ENCODE measurements at regions not wholly inside any gene's neighbourhood (a gene's known extent, or its start where the extent isn't known, plus 50 kb on each side); places are given as distances from the start of the nearest gene placed in this dataset.

DNA sequence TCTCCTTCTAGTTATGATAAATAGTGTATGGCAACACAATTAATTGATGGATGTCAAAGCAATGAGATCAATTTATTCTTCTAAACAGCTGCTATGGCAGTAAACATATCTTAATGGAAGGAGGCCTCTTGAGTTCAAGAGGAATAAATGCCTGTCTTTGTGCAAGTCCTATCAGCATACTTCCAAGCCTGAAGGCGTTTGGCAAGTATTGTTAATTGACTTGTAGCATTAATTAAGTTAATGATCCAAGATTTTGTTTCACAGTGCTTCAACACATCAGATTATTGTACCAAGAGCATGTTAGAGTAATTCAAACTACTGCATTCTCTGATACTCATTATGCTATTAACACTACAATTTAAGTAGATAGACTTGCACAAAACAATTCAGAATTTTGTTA is 144.8 kb downstream of the FAT4 start:
- H3K27ac ChIP-seq (ENCODE audit: low read depth, low read length), result no peak overlapping the region
- DNase-seq (ENCODE audit: low read depth) (no peak), FAIRE-seq (peak; percentile 54)
- H3K4me1 ChIP-seq (ENCODE audit: insufficient read depth, low read length), result no peaks in the 10 kb centered on the region
- TF ChIP-seq, protein P1, sequence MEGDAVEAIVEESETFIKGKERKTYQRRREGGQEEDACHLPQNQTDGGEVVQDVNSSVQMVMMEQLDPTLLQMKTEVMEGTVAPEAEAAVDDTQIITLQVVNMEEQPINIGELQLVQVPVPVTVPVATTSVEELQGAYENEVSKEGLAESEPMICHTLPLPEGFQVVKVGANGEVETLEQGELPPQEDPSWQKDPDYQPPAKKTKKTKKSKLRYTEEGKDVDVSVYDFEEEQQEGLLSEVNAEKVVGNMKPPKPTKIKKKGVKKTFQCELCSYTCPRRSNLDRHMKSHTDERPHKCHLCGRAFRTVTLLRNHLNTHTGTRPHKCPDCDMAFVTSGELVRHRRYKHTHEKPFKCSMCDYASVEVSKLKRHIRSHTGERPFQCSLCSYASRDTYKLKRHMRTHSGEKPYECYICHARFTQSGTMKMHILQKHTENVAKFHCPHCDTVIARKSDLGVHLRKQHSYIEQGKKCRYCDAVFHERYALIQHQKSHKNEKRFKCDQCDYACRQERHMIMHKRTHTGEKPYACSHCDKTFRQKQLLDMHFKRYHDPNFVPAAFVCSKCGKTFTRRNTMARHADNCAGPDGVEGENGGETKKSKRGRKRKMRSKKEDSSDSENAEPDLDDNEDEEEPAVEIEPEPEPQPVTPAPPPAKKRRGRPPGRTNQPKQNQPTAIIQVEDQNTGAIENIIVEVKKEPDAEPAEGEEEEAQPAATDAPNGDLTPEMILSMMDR (IDR thresholded peaks at IDR 0.05; ENCODE audit: insufficient read depth, low read depth, low read length), result no peak
- no peak for TF ChIP-seq EZH2 (IDR thresholded peaks at IDR 0.05; ENCODE audit: insufficient read depth, low read length)
- H2AFZ ChIP-seq (ENCODE audit: low read depth, low read length), result no peak overlapping the region
- no peaks in the 10 kb centered on the region for H4K20me1 ChIP-seq (ENCODE audit: insufficient read depth, low read length)
- H3K4me3 Mint-ChIP-seq (ENCODE audit: unreplicated experiment), result no peak overlapping the region
- no peak overlapping the region for H3K4me2 ChIP-seq (ENCODE audit: low read length)
- no peaks in the 10 kb centered on the region for H3K27me3 ChIP-seq (ENCODE audit: insufficient read depth, low read length)
- H3K9me3 Mint-ChIP-seq (ENCODE audit: unreplicated experiment), result no peaks in the 10 kb centered on the region
- no peaks in the 10 kb centered on the region for H3K27me3 Mint-ChIP-seq (ENCODE audit: low read depth, unreplicated experiment)
- no peaks in the 10 kb centered on the region for H3K36me3 ChIP-seq (ENCODE audit: insufficient read depth, low read length)
- H3K36me3 Mint-ChIP-seq (ENCODE audit: low read depth, unreplicated experiment), result no peaks in the 10 kb centered on the region
- no peaks in the 10 kb centered on the region for H3K9me3 ChIP-seq (ENCODE audit: insufficient read depth, low read depth, low read length)
- H3K9ac ChIP-seq (ENCODE audit: low read length), result no peak overlapping the region
- H3K4me3 ChIP-seq (ENCODE audit: insufficient read depth, low read depth, low read length), result no peak overlapping the region
- no peak overlapping the region for H3K27ac Mint-ChIP-seq (ENCODE audit: unreplicated experiment)
- H3K79me2 ChIP-seq (ENCODE audit: insufficient read depth, low read length), result no peaks in the 10 kb centered on the region
- no peaks in the 10 kb centered on the region for H3K4me1 Mint-ChIP-seq (ENCODE audit: low read depth, unreplicated experiment)

- H3K27me3 Mint-ChIP-seq (ENCODE audit: low read depth, unreplicated experiment), result no peaks in the 10 kb centered on the region
Measured at GRCh38 chr4:125461676-125462363, 147.1 kb downstream of the FAT4 start.

GRCh38 chr4:125464146-125464545 is 149.4 kb downstream of the FAT4 start:
- Mint-ChIP-seq H3K4me3 (ENCODE audit: unreplicated experiment) (no peak overlapping the region), H3K4me1 (ENCODE audit: low read depth, unreplicated experiment) (no peaks in the 10 kb centered on the region), H3K27me3 (ENCODE audit: low read depth, unreplicated experiment) (no peaks in the 10 kb centered on the region), H3K27ac (ENCODE audit: unreplicated experiment) (no peak overlapping the region), H3K36me3 (ENCODE audit: low read depth, unreplicated experiment) (peaks cover 3% of the 10 kb centered on the region), H3K9me3 (ENCODE audit: unreplicated experiment) (no peaks in the 10 kb centered on the region)
- Histone ChIP-seq H3K27ac (ENCODE audit: low read depth, low read length) (no peak overlapping the region), H3K27me3 (ENCODE audit: insufficient read depth, low read length) (no peaks in the 10 kb centered on the region), H3K36me3 (ENCODE audit: insufficient read depth, low read length) (no peaks in the 10 kb centered on the region), H3K9me3 (ENCODE audit: insufficient read depth, low read depth, low read length) (no peaks in the 10 kb centered on the region), H3K79me2 (ENCODE audit: insufficient read depth, low read length) (no peaks in the 10 kb centered on the region), H3K4me2 (ENCODE audit: low read length) (no peak overlapping the region), H3K4me1 (ENCODE audit: insufficient read depth, low read length) (no peaks in the 10 kb centered on the region), H4K20me1 (ENCODE audit: insufficient read depth, low read length) (no peaks in the 10 kb centered on the region), H2AFZ (ENCODE audit: low read depth, low read length) (no peak overlapping the region), H3K9ac (ENCODE audit: low read length) (no peak overlapping the region), H3K4me3 (ENCODE audit: insufficient read depth, low read depth, low read length) (no peak overlapping the region)
- TF ChIP-seq EZH2 (IDR thresholded peaks at IDR 0.05; ENCODE audit: insufficient read depth, low read length), result no peak
- TF ChIP-seq, protein P1 (IDR thresholded peaks at IDR 0.05; ENCODE audit: insufficient read depth, low read depth, low read length), result no peak
- no peak for DNase-seq (ENCODE audit: low read depth)
- no peak for FAIRE-seq

More at GRCh38 chr4:125461676-125462363, 147.1 kb downstream of the FAT4 start:
- Histone ChIP-seq H3K4me3 (ENCODE audit: insufficient read depth, low read depth, low read length) (no peak overlapping the region), H3K79me2 (ENCODE audit: insufficient read depth, low read length) (no peaks in the 10 kb centered on the region), H3K4me1 (ENCODE audit: insufficient read depth, low read length) (no peaks in the 10 kb centered on the region), H3K36me3 (ENCODE audit: insufficient read depth, low read length) (no peaks in the 10 kb centered on the region), H3K9me3 (ENCODE audit: insufficient read depth, low read depth, low read length) (no peaks in the 10 kb centered on the region), H3K27ac (ENCODE audit: low read depth, low read length) (no peak overlapping the region), H3K9ac (ENCODE audit: low read length) (no peak overlapping the region), H4K20me1 (ENCODE audit: insufficient read depth, low read length) (no peaks in the 10 kb centered on the region), H3K4me2 (ENCODE audit: low read length) (no peak overlapping the region), H2AFZ (ENCODE audit: low read depth, low read length) (no peak overlapping the region), H3K27me3 (ENCODE audit: insufficient read depth, low read length) (no peaks in the 10 kb centered on the region)
- no peak for TF ChIP-seq EZH2 (IDR thresholded peaks at IDR 0.05; ENCODE audit: insufficient read depth, low read length)
- TF ChIP-seq, protein P1 (IDR thresholded peaks at IDR 0.05; ENCODE audit: insufficient read depth, low read depth, low read length), result no peak
- Mint-ChIP-seq H3K4me3 (ENCODE audit: unreplicated experiment) (no peak overlapping the region), H3K9me3 (ENCODE audit: unreplicated experiment) (no peaks in the 10 kb centered on the region), H3K27ac (ENCODE audit: unreplicated experiment) (no peak overlapping the region), H3K36me3 (ENCODE audit: low read depth, unreplicated experiment) (no peaks in the 10 kb centered on the region), H3K4me1 (ENCODE audit: low read depth, unreplicated experiment) (no peaks in the 10 kb centered on the region)
- no peak for DNase-seq (ENCODE audit: low read depth)
- no peak for FAIRE-seq
